Smooth muscle cell (in vitro differentiated cells): ENCODE measurements at regions not wholly inside any gene's neighbourhood (a gene's known extent, or its start where the extent isn't known, plus 50 kb on each side); places are given as distances from the start of the nearest gene placed in this dataset.

Experiments
- DNase-seq: peaks from one replicate; lab custom pipeline; 2025; ENCODE audit not compliant: unreplicated experiment; lab: John Stamatoyannopoulos, UW
- H2AFZ ChIP-seq: fragments of 200-600 bp; sonication (generic); 2 replicates; pipeline ENCODE4 v1.6.0; 2016; ENCODE audit warnings: antibody characterized with exemption, low read depth, mild to moderate bottlenecking
- H3F3A ChIP-seq: fragments of 200-600 bp; sonication (generic); 2 replicates; pipeline ENCODE4 v1.6.0; 2017; ENCODE audit warnings: antibody characterized with exemption, low read depth
- H3K27ac ChIP-seq: fragments of 200-600 bp; sonication (generic); 2 replicates; pipeline ENCODE4 v1.5.1; 2016; ENCODE audit warnings: low read depth, mild to moderate bottlenecking
- H3K27me3 ChIP-seq: fragments of 200-600 bp; sonication (generic); 2 replicates; pipeline ENCODE4 v1.6.1; 2016; ENCODE audit warnings: low read depth, mild to moderate bottlenecking
- H3K36me3 ChIP-seq: fragments of 200-600 bp; sonication (generic); 2 replicates; pipeline ENCODE4 v1.5.1; 2016; ENCODE audit warnings: low read depth
- H3K4me1 ChIP-seq: fragments of 200-600 bp; sonication (generic); 2 replicates; pipeline ENCODE4 v1.5.1; 2016; ENCODE audit warnings: low read depth
- H3K4me2 ChIP-seq: fragments of 200-600 bp; sonication (generic); 2 replicates; pipeline ENCODE4 v1.6.0; 2016; ENCODE audit warnings: mild to moderate bottlenecking
- H3K4me3 ChIP-seq: fragments of 200-600 bp; sonication (generic); 2 replicates; pipeline ENCODE4 v1.5.1; 2016; ENCODE audit warnings: mild to moderate bottlenecking
- H3K79me2 ChIP-seq: fragments of 200-600 bp; sonication (generic); 2 replicates; pipeline ENCODE4 v1.6.0; 2016; ENCODE audit warnings: low read depth, mild to moderate bottlenecking
- H3K9ac ChIP-seq: fragments of 200-600 bp; sonication (generic); 2 replicates; pipeline ENCODE4 v1.6.0; 2016; ENCODE audit warnings: low read depth
- H3K9me3 ChIP-seq: fragments of 200-600 bp; sonication (generic); replicated peaks from 2 replicates; pipeline ENCODE4 v1.5.1; 2016; ENCODE audit warnings: low read depth
- H4K20me1 ChIP-seq: fragments of 200-600 bp; sonication (generic); 2 replicates; pipeline ENCODE4 v1.6.0; 2016; ENCODE audit warnings: low read depth
- WGBS: methylation state at CpG from one replicate; pipeline ENCODE4 v1.1.7; 2016; ENCODE audit warnings: low lambda C conversion rate; 5-methylcytosine and 5-hydroxymethylcytosine counted together
- TF ChIP-seq, protein P1 (sequence below): fragments of 200-600 bp; sonication (generic); IDR thresholded peaks from 2 replicates; pipeline ENCODE4 v1.5.1; 2017; ENCODE audit warnings: borderline replicate concordance, mild to moderate bottlenecking, antibody characterized with exemption; ENCODE audit not compliant: insufficient read depth, poor library complexity, severe bottlenecking

DNA sequence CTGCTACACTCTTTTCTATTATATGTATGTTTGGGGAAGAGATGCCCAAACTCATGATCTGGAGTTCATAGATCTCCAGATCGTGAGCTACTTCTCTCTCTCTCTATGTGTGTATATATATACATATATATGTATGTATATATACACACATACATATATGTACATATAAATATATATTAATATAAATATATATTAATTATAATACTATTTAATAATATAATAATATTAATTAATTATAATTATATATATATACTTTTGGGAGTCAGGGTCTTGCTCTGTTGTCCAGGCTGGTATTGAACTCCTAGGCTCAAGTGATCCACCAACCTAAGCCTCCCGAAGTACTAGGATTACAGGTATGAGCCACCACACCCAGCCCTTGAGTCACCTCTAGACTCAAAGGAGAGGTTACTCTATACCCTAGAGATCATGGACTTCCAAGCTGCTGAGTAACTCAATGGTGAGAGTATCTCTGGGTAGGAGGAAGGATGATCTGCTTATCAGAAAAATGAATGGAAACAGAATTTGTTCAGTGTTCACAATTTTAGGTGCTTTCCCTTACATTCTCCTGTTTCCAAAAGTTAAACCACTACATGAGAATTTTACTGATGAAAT lies 463.5 kb upstream of the TRIB2 start:
- no peaks in the 10 kb centered on the region for H3K4me1 ChIP-seq
- no peaks in the 10 kb centered on the region for H3K36me3 ChIP-seq
- no peak overlapping the region for H3K9ac ChIP-seq
- no peak for DNase-seq
- H3K79me2 ChIP-seq = no peaks in the 10 kb centered on the region
- no peaks in the 10 kb centered on the region for H3K9me3 ChIP-seq
- H3F3A ChIP-seq = no peaks in the 10 kb centered on the region
- H4K20me1 ChIP-seq = no peaks in the 10 kb centered on the region
- no peak overlapping the region for H3K4me2 ChIP-seq
- H3K27ac ChIP-seq = no peak overlapping the region
- TF ChIP-seq, protein P1, sequence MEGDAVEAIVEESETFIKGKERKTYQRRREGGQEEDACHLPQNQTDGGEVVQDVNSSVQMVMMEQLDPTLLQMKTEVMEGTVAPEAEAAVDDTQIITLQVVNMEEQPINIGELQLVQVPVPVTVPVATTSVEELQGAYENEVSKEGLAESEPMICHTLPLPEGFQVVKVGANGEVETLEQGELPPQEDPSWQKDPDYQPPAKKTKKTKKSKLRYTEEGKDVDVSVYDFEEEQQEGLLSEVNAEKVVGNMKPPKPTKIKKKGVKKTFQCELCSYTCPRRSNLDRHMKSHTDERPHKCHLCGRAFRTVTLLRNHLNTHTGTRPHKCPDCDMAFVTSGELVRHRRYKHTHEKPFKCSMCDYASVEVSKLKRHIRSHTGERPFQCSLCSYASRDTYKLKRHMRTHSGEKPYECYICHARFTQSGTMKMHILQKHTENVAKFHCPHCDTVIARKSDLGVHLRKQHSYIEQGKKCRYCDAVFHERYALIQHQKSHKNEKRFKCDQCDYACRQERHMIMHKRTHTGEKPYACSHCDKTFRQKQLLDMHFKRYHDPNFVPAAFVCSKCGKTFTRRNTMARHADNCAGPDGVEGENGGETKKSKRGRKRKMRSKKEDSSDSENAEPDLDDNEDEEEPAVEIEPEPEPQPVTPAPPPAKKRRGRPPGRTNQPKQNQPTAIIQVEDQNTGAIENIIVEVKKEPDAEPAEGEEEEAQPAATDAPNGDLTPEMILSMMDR = no peak
- no peaks in the 10 kb centered on the region for H3K27me3 ChIP-seq
- no peak overlapping the region for H2AFZ ChIP-seq
- no peak overlapping the region for H3K4me3 ChIP-seq
- WGBS = 88% methylated on average over 2 of the region's 2 CpGs

GRCh38 chr2:12254280-12254860 lies 462.4 kb upstream of the TRIB2 start:
- 93% methylated on average over 6 of the region's 6 CpGs for WGBS
- Histone ChIP-seq H4K20me1 (no peaks in the 10 kb centered on the region), H2AFZ (no peak overlapping the region), H3K36me3 (no peaks in the 10 kb centered on the region), H3F3A (no peaks in the 10 kb centered on the region), H3K9ac (no peak overlapping the region), H3K9me3 (no peaks in the 10 kb centered on the region), H3K27ac (no peak overlapping the region), H3K79me2 (no peaks in the 10 kb centered on the region), H3K4me2 (no peak overlapping the region), H3K4me1 (no peaks in the 10 kb centered on the region), H3K4me3 (no peak overlapping the region), H3K27me3 (no peaks in the 10 kb centered on the region)
- TF ChIP-seq, protein P1 = no peak
- DNase-seq = no peak

GRCh38 chr2:12256206-12256605 lies 460.5 kb upstream of the TRIB2 start:
- Histone ChIP-seq H3K27me3 (no peaks in the 10 kb centered on the region), H3K27ac (no peak overlapping the region), H3K4me3 (no peak overlapping the region), H3F3A (no peaks in the 10 kb centered on the region), H3K36me3 (no peaks in the 10 kb centered on the region), H3K9me3 (no peaks in the 10 kb centered on the region), H3K79me2 (no peaks in the 10 kb centered on the region), H3K9ac (no peak overlapping the region), H4K20me1 (no peaks in the 10 kb centered on the region), H3K4me2 (no peak overlapping the region), H3K4me1 (no peaks in the 10 kb centered on the region), H2AFZ (no peak overlapping the region)
- 80% methylated on average over 2 of the region's 2 CpGs for WGBS
- TF ChIP-seq, protein P1 = no peak
- no peak for DNase-seq

DNA sequence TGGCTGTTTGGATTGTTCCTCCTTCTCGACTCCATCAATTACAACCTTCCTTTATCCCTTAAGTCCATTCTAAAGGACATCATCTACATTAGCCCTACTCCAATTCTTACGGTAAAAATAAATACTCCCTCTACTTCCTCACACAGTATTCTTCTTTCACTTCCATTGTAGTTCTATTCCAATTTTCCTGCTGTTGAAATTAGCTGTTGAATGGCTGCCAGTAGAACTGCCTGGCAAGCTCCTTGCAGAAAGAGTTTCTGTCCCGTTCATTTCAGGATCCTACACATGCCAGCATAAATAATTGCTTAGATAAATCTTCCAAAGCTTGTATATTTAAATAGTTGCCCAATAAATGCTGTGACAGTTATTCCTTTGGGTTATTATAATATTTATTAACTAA lies 459.3 kb upstream of the TRIB2 start:
- H3F3A ChIP-seq = no peaks in the 10 kb centered on the region
- H3K79me2 ChIP-seq = no peaks in the 10 kb centered on the region
- no peaks in the 10 kb centered on the region for H3K27me3 ChIP-seq
- no peaks in the 10 kb centered on the region for H3K9me3 ChIP-seq
- TF ChIP-seq, protein P1 = no peak
- no peaks in the 10 kb centered on the region for H3K4me1 ChIP-seq
- DNase-seq = no peak
- H3K4me2 ChIP-seq = no peak overlapping the region
- no peak overlapping the region for H2AFZ ChIP-seq
- H3K4me3 ChIP-seq = no peak overlapping the region
- H3K9ac ChIP-seq = no peak overlapping the region
- H3K27ac ChIP-seq = no peak overlapping the region
- 94% methylated on average over 3 of the region's 3 CpGs for WGBS
- H4K20me1 ChIP-seq = no peaks in the 10 kb centered on the region
- H3K36me3 ChIP-seq = no peaks in the 10 kb centered on the region
